NCI-H187 (cell line): ENCODE measurements at regions not wholly inside any gene's neighbourhood (a gene's known extent, or its start where the extent isn't known, plus 50 kb on each side); places are given as distances from the start of the nearest gene placed in this dataset.
"Not testable (repeated sequence)": the region's sequence is repeated elsewhere in the genome, so short reads cannot be mapped to it uniquely, and the experiment has no call there.

ENCODE experiments used
- DNase-seq, 2 experiments: peaks; one replicate each; lab custom pipeline; 2025; lab: John Stamatoyannopoulos, UW

- DNase-seq = not testable (repeated sequence)
Measured at GRCh38 chr1:146883190-146883589, 54.9 kb upstream of the NBPF12 start.

DNA sequence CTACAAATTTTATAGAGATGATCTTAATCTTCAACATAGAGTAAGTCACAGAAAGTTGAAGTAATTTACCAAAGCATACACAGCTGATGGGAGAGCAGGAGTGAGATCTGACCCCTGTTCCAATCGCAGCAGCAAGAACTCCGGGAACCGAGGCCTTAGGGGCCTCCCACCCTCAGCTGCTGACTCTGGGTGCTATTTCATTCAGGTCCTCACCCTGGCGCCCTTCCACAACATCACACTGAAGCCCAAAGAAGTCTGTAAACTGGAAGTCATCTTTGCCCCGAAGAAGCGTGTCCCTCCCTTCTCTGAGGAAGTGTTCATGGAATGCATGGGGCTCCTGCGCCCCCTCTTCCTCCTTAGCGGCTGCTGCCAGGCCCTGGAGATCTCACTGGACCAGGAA lies 57.0 kb upstream of the NBPF12 start:
- not testable (repeated sequence) for DNase-seq

GRCh38 chr1:146863799-146864319 lies 74.3 kb upstream of the NBPF12 start:
- not testable (repeated sequence) for DNase-seq

GRCh38 chr1:146853147-146853546 lies 85.0 kb upstream of the NBPF12 start:
- not testable (repeated sequence) for DNase-seq

DNA sequence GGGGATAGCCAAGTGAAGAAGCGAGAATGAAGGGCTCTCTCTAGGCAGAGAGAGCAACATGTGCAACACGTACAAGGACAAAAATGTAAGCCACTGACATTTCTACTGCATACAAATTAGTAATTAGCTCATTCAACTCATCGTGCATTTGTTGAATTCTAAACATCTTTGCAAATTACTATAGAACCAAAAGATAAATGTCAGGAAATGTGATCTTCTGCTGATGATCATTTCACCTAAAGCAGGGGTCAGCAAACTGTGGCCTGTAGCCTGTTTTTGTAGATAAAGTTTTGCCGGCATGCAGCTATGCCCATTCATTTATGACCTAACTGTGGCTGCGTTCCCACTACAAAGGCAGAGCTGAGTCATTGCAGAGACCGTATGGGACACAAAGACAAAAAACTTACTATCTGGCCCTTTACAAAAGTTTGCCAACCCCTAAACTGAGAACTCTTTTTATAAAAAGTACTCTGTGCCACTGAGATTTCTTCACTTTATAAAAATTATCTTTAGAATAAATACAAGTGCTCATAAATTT lies 87.7 kb upstream of the NBPF12 start:
- DNase-seq = not testable (repeated sequence)

DNA sequence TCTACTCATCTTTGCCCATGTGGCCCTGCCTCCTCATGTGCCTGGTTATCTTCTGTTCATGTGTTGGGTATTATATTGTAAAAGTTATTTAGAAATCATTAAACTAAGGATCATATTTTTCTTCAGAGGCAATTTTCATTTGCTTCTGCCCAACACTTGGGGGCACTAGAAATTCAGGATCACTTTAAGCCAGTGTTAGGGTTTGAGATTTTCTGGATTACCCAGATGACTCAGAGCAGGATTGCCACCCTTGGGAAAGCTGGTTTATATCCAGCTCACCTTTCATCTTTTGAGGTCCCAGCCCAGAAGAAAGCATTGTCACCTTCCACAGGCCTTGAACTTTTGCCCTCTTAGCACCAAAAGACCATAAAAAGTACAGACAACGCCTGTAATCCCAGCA lies 99.4 kb upstream of the NBPF12 start:
- not testable (repeated sequence) for DNase-seq

DNA sequence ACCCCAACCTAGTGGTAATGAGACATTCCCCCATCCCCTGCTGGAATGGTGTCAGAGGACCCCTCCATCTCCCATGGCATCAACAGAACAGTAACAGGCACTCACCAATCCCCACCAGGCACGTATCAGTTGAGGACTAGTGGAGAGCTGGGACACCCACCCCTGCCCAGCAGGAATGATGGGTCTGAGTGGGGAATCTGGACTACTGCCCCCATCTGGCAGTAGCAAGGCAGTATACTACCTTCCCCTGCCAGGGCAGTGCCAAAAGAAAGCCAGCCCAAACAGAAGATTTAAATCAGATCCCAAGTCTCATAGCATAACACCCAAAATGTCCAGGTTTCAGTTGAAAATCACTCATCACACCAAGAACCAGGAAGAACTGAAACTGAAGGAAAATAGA lies 111.2 kb upstream of the NBPF12 start:
- not testable (repeated sequence) for DNase-seq

DNA sequence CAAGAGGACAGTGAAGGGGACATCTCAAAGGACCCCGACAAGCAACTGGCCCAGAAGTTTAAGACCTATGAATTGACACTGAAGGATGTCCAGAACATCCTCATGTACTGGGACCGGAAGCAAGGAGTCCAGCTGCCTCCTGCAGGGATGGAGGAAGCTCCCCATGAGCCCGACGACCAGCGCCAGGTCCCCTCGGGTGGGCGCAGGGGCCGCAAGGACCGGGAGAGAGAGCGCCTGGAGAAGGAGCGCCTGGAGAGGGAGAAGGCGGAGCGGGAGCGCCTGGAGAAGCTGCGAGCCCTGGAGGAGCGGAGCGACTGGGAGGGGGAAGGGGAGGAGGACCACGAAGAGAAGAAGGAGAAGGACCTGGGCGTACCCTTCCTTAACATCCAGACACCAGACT lies 143.9 kb upstream of the NBPF12 start:
- DNase-seq = not testable (repeated sequence)

DNA sequence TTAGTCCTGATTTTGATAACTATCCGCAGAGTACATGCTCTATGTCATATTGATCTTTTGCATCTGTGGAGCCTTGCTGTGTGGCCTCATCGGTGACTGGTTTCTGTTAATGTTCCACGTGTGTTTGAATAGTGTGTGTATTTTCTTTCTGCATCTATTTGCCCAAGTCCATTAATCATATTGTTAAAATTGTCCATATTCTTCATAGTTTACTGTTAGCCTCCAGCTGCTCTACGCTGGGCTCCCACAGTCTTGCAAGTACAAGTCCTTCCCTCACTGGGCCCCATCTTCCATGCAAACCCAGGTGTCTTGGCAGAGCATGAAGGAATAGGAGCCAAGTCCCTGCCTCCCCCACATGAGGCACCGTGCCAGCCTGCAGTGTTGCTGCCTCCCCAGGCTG lies 145.4 kb upstream of the NBPF12 start:
- not testable (repeated sequence) for DNase-seq

DNA sequence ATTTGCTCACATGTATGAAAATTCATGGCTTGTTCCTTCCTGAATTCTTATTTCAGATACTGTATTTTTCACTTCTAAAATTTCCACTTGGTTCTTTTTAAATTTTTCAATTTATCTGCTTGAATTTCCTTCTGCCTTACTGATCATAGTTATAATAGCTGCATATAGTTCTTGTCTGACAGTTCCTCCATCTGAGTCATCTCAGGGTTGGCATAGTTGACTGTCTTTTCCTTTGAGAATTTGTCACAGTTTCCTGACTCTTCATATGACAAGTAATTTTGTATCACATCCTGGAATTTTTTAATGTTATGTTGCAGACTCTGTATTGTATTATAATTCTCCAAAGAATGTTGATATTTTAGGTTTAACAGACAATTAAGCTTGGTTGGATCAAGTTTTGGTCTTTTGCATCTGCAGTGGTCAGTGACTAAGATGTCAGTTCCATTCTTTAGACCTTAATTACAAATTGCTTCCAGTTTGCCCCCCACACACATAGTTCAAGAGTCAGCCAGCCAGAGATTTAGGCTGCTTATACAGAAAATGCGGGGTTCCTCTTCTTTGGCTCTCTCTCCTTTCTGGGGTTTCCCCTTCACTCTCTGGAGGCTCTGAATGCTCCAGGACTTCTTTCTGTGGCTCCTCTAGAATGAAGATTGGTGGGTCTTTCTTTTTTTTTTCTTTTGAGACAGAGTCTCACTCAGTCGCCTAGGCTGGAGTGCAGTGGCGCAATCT lies 153.7 kb upstream of the NBPF12 start:
- DNase-seq = not testable (repeated sequence)

DNA sequence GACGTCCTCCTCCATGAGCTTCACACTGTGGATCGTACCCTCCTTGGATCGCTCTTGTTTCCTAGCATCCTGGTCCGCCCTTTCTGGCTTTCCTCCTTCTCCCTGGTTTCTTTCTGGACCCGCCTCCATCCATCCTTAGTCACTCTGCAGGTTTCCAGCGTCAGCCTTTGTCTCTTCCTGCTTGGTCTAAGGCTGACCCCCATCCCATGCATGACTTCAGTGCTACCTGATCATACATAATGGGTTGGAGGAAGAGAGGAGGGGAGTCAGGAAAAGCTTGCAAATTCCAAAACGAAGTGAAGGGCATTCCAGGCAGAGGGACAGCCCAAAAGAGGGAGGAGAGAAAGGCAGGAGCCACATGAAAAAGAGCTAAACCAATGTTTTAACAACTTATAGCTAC lies 156.9 kb upstream of the NBPF12 start:
- not testable (repeated sequence) for DNase-seq

- not testable (repeated sequence) for DNase-seq
Measured at GRCh38 chr1:146777826-146778602, 160.1 kb upstream of the NBPF12 start.

DNA sequence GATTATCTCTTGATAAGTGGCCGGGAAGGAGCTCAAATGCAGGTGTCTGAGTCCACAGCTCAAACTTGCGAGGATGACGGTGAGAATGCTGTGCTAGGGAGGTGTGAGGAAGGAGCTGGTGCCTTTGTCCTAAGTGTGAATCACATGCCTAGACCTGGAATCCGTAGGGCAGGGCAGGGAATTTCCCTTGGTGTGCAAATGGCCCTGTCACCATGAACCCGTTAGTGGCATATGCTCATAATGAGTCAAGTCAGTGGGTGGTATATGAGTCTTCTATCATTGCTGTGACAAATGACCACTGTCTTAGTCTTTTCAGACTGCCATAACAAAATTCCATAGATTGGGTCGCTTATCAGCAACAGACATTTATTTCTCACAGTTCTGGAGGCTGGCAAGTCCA lies 163.1 kb upstream of the NBPF12 start:
- not testable (repeated sequence) for DNase-seq

- not testable (repeated sequence) for DNase-seq
Measured at GRCh38 chr1:146774271-146774670, 163.9 kb upstream of the NBPF12 start.

DNA sequence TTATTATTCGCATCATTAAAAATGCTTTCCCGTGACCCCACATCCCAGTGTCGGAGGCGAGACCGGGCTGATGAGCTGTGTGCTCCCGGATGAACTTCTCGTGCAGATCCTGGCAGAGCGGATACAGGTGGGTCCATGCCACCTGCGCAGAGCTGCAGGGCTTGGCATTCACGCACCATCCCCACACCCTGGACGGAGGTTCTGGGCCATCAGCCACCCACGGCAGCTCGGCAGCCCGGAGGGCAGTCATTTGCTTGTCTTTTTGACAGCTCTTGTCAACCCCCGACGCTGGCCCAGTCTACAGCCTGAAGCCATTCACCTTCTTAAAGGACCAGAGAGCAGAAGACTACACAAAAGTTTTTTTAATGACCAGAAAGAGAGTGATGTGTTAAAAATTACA lies 166.7 kb upstream of the NBPF12 start:
- DNase-seq = not testable (repeated sequence)

GRCh38 chr1:146770998-146771397 lies 167.1 kb upstream of the NBPF12 start:
- DNase-seq = not testable (repeated sequence)

DNA sequence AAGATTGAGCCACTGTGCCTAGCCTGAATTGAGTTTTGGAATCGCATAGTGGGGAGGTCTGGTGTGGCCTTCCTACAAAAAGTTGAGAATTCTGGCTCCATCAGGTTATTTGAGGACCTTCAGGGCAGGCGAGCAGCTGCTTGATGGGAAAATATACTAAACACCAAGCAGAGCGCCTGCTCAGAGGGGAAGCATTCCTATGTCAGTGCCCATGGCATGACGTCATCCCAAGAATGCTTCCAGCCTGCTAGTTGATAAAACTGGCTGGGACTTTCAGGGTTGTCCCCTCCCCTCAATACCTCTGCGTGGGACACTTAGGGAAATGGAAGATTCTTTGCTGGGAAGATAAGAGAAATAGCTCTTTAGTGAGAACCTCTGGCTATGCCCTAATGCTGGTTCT lies 174.9 kb upstream of the NBPF12 start:
- not testable (repeated sequence) for DNase-seq

DNA sequence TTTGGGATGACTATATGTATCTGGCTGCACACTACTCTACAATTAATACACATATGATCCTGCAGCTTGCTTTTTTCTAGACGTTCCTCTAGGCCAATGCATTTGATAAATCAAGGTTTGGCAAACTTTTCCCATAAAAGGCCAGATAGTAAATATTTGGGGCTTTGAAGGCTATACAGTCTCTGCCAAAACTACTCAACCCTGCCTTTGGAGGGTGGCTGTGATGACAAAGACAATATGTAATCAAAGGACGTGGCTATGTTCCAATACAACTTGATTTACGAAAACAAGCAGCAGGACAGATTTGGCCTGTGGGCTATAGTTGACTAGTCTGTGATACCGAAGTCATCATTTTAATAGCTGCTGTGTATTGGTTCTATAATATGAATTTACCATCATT lies 181.3 kb upstream of the NBPF12 start:
- not testable (repeated sequence) for DNase-seq

DNA sequence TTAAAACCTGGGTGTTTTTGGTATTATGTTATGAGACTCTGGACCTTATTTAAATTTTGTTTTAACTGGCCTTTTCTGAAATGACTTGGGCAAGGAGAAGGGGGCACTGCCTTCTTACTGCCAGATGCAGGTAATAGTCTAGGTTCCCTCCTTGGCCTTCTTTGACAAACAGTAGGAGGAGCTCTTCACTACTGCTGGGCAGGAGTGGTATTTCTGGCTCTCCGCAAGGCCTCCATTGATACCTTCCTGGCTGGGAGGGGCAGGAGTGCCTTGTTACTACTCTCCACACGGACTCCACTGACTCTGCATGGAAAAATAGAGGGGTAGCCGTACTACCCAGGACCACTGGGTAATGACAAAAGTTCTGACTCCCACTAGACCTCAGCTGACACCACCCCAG lies 189.4 kb upstream of the NBPF12 start:
- not testable (repeated sequence) for DNase-seq

DNA sequence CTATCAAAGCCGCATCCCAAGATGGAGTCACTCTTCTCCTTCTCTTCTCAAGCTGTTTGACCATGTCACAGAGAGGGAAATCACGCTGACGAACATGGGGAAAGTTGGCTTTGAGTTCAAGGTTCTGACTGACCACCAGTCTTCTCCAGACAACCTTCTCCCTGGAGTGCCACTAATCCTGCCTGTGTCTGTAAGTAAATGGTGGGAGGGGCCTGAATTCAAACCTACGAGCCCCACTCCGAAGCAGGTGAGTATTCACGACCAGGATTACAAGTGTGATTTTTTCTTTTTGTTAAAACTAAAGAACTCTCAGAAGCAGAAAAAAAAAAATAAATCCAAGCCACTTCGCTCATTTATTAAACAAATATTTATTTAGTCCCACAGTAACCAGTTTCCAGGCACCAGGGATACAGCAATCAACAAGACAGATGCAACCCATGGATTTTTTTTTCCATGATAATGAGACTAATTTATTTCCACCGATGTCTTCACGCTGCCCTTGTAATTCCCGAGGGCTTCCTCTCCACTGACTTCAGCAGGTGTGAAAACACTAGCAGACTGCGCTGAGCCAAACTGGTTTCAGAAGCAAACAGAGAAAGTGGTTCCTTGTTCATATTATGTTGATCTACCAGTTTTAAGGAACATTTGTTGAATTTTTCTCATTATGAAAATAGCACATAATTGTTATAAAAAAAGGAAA lies 206.0 kb upstream of the NBPF12 start:
- DNase-seq = peak; percentile 24 to 54

DNA sequence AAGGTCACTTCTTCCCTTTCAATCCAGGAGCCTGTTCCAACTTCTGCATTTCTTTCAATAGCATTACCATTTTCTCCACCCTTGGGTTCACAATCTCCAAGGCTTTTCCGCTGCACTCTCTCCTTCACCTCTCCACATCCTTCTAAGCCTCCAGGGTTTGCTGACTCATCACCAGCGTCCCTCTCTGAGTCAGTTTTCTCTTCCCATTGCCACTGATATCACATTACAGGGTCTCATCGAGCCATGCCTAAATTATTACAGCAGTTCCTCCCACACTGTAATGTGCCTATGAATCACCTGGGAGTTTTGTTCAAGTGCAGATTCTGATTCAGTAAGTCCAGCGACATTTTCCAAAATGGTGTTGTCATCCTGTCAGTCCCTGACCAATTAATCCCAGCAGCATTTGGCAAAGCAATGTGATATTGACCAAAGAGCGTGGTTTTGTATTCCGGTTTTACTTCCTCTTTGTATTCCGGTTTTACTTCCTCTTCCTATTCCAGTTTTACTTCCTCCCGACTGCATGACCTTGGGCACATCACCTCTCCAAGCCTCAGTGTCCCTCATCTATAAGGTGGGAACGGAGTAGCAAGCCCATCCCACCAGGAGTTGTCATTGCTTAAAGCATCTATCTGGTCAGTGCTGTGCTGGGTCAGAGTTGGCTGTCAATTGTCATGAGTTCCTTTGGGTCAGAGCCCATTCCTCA lies 208.3 kb upstream of the NBPF12 start:
- not testable (repeated sequence) for DNase-seq
